ENCODE measurements at regions not wholly inside any gene's neighbourhood (a gene's known extent, or its start where the extent isn't known, plus 50 kb on each side); places are given as distances from the start of the nearest gene placed in this dataset.

DNA sequence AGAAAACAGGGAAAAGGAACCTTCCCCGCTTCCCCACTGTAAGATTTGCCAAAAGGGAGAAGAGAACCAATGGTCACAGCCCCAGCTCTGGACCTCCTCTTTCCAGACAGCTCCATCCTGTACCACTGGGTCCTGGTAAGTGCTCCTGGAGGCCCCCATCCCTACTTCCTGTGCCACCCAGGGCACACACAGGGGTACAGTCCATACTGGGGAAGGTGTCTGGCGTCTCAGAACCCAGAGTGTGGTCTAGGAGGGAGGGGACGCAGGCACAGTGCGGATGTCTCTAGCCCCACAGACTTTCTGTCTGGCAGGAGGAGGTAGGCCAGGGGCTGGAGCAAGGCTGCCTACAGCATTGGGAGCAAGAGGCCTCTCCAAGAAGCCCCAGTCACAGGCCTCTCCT lies 213.3 kb upstream of the IGFBP3 start:
- no peak for TF ChIP-seq POLR2A (IDR thresholded peaks at IDR 0.05)
- TF ChIP-seq, protein P1, sequence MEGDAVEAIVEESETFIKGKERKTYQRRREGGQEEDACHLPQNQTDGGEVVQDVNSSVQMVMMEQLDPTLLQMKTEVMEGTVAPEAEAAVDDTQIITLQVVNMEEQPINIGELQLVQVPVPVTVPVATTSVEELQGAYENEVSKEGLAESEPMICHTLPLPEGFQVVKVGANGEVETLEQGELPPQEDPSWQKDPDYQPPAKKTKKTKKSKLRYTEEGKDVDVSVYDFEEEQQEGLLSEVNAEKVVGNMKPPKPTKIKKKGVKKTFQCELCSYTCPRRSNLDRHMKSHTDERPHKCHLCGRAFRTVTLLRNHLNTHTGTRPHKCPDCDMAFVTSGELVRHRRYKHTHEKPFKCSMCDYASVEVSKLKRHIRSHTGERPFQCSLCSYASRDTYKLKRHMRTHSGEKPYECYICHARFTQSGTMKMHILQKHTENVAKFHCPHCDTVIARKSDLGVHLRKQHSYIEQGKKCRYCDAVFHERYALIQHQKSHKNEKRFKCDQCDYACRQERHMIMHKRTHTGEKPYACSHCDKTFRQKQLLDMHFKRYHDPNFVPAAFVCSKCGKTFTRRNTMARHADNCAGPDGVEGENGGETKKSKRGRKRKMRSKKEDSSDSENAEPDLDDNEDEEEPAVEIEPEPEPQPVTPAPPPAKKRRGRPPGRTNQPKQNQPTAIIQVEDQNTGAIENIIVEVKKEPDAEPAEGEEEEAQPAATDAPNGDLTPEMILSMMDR (IDR thresholded peaks at IDR 0.05): no peak

Measured in adrenal gland (tissue), 5 donors.